Effector memory CD8-positive, alpha-beta T cell (primary cell): ENCODE measurements at regions not wholly inside any gene's neighbourhood (a gene's known extent, or its start where the extent isn't known, plus 50 kb on each side); places are given as distances from the start of the nearest gene placed in this dataset.

Source experiments
- ATAC-seq: fragments of 150-1000 bp; cut with Tn5 transposase; replicated peaks from 2 replicates; pipeline ENCODE4 v1.10.0; 2021; ENCODE audit warnings: mild to moderate bottlenecking, moderate library complexity
- DNase-seq, 3 experiments: peaks; one replicate each; pipeline ENCODE4 v3.0.0; 2021
- H3K27ac Mint-ChIP-seq, 2 donors: one replicate each; pipeline ENCODE4 v1.8.0; 2022; ENCODE audit warnings: mild to moderate bottlenecking in 2 of 2, mixed read lengths in 2 of 2, moderate library complexity in 2 of 2
- H3K27me3 Mint-ChIP-seq, 2 donors: one replicate each; pipeline ENCODE4 v1.8.0; 2022; ENCODE audit warnings: mixed read lengths in 2 of 2
- H3K36me3 Mint-ChIP-seq: one replicate; pipeline ENCODE4 v1.8.0; 2022; ENCODE audit warnings: mild to moderate bottlenecking, moderate library complexity, mixed read lengths; ENCODE audit not compliant: insufficient read depth
- H3K4me1 Mint-ChIP-seq, 2 donors: one replicate each; pipeline ENCODE4 v1.8.0; 2022; ENCODE audit warnings: low read depth in 2 of 2, mixed read lengths in 2 of 2
- H3K4me3 Mint-ChIP-seq, 2 donors: one replicate each; pipeline ENCODE4 v1.8.0; 2022; ENCODE audit warnings: mild to moderate bottlenecking in 2 of 2, mixed read lengths in 2 of 2, moderate library complexity in 2 of 2
- H3K9me3 Mint-ChIP-seq, 2 donors: one replicate each; pipeline ENCODE4 v1.8.0; 2022; ENCODE audit warnings: mixed read lengths in 2 of 2

GRCh38 chr2:72038524-72038923, 109.1 kb downstream of the CYP26B1 start:
- Mint-ChIP-seq H3K9me3 (peaks cover 0 to 3% of the 10 kb centered on the region in 2 donors), H3K27ac (no peak overlapping the region), H3K27me3 (peaks cover 6 to 15% of the 10 kb centered on the region in 2 donors), H3K36me3 (no peaks in the 10 kb centered on the region), H3K4me3 (no peak overlapping the region), H3K4me1 (no peaks in the 10 kb centered on the region)
- DNase-seq (no peak), ATAC-seq (no peak)

GRCh38 chr2:72037261-72037666, 110.4 kb downstream of the CYP26B1 start:
- Mint-ChIP-seq H3K27me3 (peaks cover 6 to 23% of the 10 kb centered on the region in 2 donors), H3K9me3 (no peaks in the 10 kb centered on the region), H3K27ac (no peak overlapping the region), H3K4me1 (no peaks in the 10 kb centered on the region), H3K4me3 (no peak overlapping the region), H3K36me3 (no peaks in the 10 kb centered on the region)
- DNase-seq (no peak), ATAC-seq (no peak)

- DNase-seq (no peak), ATAC-seq (no peak)
- peaks cover 6 to 28% of the 10 kb centered on the region in 2 donors for H3K27me3 Mint-ChIP-seq
- H3K4me3 Mint-ChIP-seq: no peak overlapping the region
- no peak overlapping the region for H3K27ac Mint-ChIP-seq
- H3K4me1 Mint-ChIP-seq: no peaks in the 10 kb centered on the region
- no peaks in the 10 kb centered on the region for H3K36me3 Mint-ChIP-seq
- H3K9me3 Mint-ChIP-seq: no peaks in the 10 kb centered on the region
These were observed 111.1 kb downstream of the CYP26B1 start for GRCh38 chr2:72036595-72036994.

- no peak for ATAC-seq
- Mint-ChIP-seq H3K4me3 (no peak overlapping the region), H3K9me3 (no peaks in the 10 kb centered on the region), H3K27me3 (peaks cover 4 to 31% of the 10 kb centered on the region in 2 donors), H3K36me3 (no peaks in the 10 kb centered on the region), H3K27ac (no peak overlapping the region), H3K4me1 (no peaks in the 10 kb centered on the region)
- no peak for DNase-seq
These were observed 111.5 kb downstream of the CYP26B1 start for GRCh38 chr2:72036173-72036545.

GRCh38 chr2:72035518-72036172, 112.0 kb downstream of the CYP26B1 start:
- DNase-seq: no peak
- Mint-ChIP-seq H3K4me3 (no peak overlapping the region), H3K27ac (no peak overlapping the region), H3K4me1 (no peaks in the 10 kb centered on the region), H3K36me3 (no peaks in the 10 kb centered on the region), H3K9me3 (no peaks in the 10 kb centered on the region), H3K27me3 (peaks cover 0 to 26% of the 10 kb centered on the region in 2 donors)
- no peak for ATAC-seq

GRCh38 chr2:72034353-72035095, 113.1 kb downstream of the CYP26B1 start:
- H3K27me3 Mint-ChIP-seq: peaks cover 0 to 23% of the 10 kb centered on the region in 2 donors
- H3K9me3 Mint-ChIP-seq: no peaks in the 10 kb centered on the region
- DNase-seq: no peak
- no peak overlapping the region for H3K4me3 Mint-ChIP-seq
- ATAC-seq: no peak
- no peaks in the 10 kb centered on the region for H3K36me3 Mint-ChIP-seq
- no peaks in the 10 kb centered on the region for H3K4me1 Mint-ChIP-seq
- no peak overlapping the region for H3K27ac Mint-ChIP-seq

GRCh38 chr2:72033636-72034035, 114.0 kb downstream of the CYP26B1 start:
- peaks cover 0 to 28% of the 10 kb centered on the region in 2 donors for H3K27me3 Mint-ChIP-seq
- no peaks in the 10 kb centered on the region for H3K4me1 Mint-ChIP-seq
- no peak for DNase-seq
- no peak overlapping the region for H3K4me3 Mint-ChIP-seq
- H3K36me3 Mint-ChIP-seq: no peaks in the 10 kb centered on the region
- H3K27ac Mint-ChIP-seq: no peak overlapping the region
- H3K9me3 Mint-ChIP-seq: no peaks in the 10 kb centered on the region
- ATAC-seq: no peak

GRCh38 chr2:72032481-72033041, 115.1 kb downstream of the CYP26B1 start:
- Mint-ChIP-seq H3K4me3 (no peak overlapping the region), H3K27ac (no peak overlapping the region), H3K9me3 (no peaks in the 10 kb centered on the region), H3K36me3 (no peaks in the 10 kb centered on the region), H3K4me1 (no peaks in the 10 kb centered on the region), H3K27me3 (peaks cover 0 to 29% of the 10 kb centered on the region in 2 donors)
- no peak for DNase-seq
- ATAC-seq: no peak

- H3K36me3 Mint-ChIP-seq: no peaks in the 10 kb centered on the region
- ATAC-seq: no peak
- H3K27me3 Mint-ChIP-seq: peaks cover 0 to 29% of the 10 kb centered on the region in 2 donors
- no peaks in the 10 kb centered on the region for H3K4me1 Mint-ChIP-seq
- DNase-seq: no peak
- H3K9me3 Mint-ChIP-seq: no peaks in the 10 kb centered on the region
- H3K4me3 Mint-ChIP-seq: no peak overlapping the region
- H3K27ac Mint-ChIP-seq: no peak overlapping the region
These were observed 116.1 kb downstream of the CYP26B1 start for GRCh38 chr2:72031346-72032110.

- Mint-ChIP-seq H3K36me3 (no peaks in the 10 kb centered on the region), H3K9me3 (no peaks in the 10 kb centered on the region), H3K4me3 (no peak overlapping the region), H3K27ac (no peak overlapping the region), H3K27me3 (peaks cover 16 to 34% of the 10 kb centered on the region in 2 donors), H3K4me1 (no peaks in the 10 kb centered on the region)
- DNase-seq: no peak
- ATAC-seq: no peak
These were observed 118.7 kb downstream of the CYP26B1 start for GRCh38 chr2:72028996-72029395.

GRCh38 chr2:72028351-72028995, 119.2 kb downstream of the CYP26B1 start:
- DNase-seq (no peak), ATAC-seq (no peak)
- Mint-ChIP-seq H3K27ac (no peak overlapping the region), H3K36me3 (no peaks in the 10 kb centered on the region), H3K4me3 (no peak overlapping the region), H3K9me3 (no peaks in the 10 kb centered on the region), H3K27me3 (peaks cover 16 to 34% of the 10 kb centered on the region in 2 donors), H3K4me1 (no peaks in the 10 kb centered on the region)

GRCh38 chr2:72027426-72028161, 120.1 kb downstream of the CYP26B1 start:
- no peak overlapping the region for H3K4me3 Mint-ChIP-seq
- no peaks in the 10 kb centered on the region for H3K4me1 Mint-ChIP-seq
- DNase-seq (no peak), ATAC-seq (no peak)
- no peaks in the 10 kb centered on the region for H3K36me3 Mint-ChIP-seq
- H3K27ac Mint-ChIP-seq: no peak overlapping the region
- no peaks in the 10 kb centered on the region for H3K9me3 Mint-ChIP-seq
- peaks cover 16 to 28% of the 10 kb centered on the region in 2 donors for H3K27me3 Mint-ChIP-seq
